ENCODE measurements at regions not wholly inside any gene's neighbourhood (a gene's known extent, or its start where the extent isn't known, plus 50 kb on each side); places are given as distances from the start of the nearest gene placed in this dataset.

DNA sequence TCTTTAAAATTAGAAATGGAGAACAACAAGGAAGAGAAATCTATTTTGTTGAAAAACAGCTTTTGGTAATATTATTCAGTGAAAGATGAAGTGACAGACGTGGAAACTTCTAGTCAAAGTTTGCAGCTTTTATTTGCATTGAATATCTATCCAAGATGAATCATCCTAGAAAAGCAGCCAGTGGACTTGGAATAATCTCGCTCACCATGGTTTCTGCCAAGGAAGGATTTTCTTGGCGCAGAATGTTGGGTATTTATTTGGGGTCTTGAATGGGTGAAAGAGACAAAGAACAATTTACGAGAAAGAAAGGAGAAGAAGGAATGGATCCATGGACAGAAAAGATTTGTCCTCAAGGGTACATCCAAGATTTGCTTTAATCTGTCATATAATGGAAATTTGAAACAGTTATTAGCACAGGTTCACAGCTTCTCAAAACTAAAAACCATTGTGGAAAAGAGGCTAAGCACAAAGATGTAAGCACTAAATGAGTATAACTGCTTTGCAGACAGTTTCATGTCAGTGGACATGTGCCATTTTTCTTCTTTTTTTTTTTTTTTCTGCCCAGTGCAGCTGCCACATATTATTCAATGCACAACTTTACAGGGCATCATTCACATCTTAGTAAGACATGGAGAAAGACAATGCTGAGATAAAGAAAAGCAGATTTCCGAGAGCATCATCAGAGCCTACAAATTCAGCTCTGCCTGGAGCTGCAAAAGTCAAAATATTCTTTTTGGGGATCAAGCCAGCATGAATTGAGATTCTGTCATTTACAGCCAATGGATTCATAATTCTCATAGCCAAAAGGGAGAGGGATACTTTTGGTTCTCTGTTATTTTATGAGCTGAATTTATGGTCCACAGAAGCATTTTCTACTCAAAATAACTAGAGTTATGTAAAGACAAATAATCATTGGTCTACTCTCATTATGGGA lies 333.7 kb downstream of the DAD1 start:
- Histone ChIP-seq H3K9me3 (ENCODE audit: control insufficient read depth, insufficient read depth, low read depth, low read length) (no peaks in the 10 kb centered on the region), H3K27me3 (ENCODE audit: control insufficient read depth, insufficient read depth, low read length) (no peaks in the 10 kb centered on the region), H3K27ac (ENCODE audit: low read length) (no peak overlapping the region), H3K36me3 (ENCODE audit: control insufficient read depth, insufficient read depth, low read length) (no peaks in the 10 kb centered on the region), H3K4me3 (ENCODE audit: low read depth in 2 of 2, low read length in 2 of 2) (no peak overlapping the region), H3K4me1 (ENCODE audit: control insufficient read depth, insufficient read depth, low read length) (no peaks in the 10 kb centered on the region)
- in situ Hi-C loops (cut with HindIII; ENCODE audit: low pct_unique_long_range_greater_than_20kb, low sequenced_read_pairs) (no loop called here), intact Hi-C loops (cut with micrococcal nuclease; ENCODE audit: unreplicated experiment) (no loop called here)
- no peak for DNase-seq (ENCODE audit: low read depth, low spot score)
- no TSS peak for BruUV-seq (replicated peaks)
- ChIA-PET CTCF (interaction anchor here (0.5 kb wide), 1 partner anchor 280 kb away, joined by 4 read pairs; no protein-coding TSS in a partner anchor), POLR2A (no interaction called here)
- TF ChIP-seq POLR2AphosphoS5 (IDR thresholded peaks at IDR 0.05; ENCODE audit: low read depth, low read length) (no peak), SIN3A (IDR thresholded peaks at IDR 0.05; ENCODE audit: borderline replicate concordance, insufficient read depth, low read depth, low read length) (no peak), TCF7L2 (IDR thresholded peaks at IDR 0.05; ENCODE audit: low read depth, low read length) (no peak)
- TF ChIP-seq, protein P1, sequence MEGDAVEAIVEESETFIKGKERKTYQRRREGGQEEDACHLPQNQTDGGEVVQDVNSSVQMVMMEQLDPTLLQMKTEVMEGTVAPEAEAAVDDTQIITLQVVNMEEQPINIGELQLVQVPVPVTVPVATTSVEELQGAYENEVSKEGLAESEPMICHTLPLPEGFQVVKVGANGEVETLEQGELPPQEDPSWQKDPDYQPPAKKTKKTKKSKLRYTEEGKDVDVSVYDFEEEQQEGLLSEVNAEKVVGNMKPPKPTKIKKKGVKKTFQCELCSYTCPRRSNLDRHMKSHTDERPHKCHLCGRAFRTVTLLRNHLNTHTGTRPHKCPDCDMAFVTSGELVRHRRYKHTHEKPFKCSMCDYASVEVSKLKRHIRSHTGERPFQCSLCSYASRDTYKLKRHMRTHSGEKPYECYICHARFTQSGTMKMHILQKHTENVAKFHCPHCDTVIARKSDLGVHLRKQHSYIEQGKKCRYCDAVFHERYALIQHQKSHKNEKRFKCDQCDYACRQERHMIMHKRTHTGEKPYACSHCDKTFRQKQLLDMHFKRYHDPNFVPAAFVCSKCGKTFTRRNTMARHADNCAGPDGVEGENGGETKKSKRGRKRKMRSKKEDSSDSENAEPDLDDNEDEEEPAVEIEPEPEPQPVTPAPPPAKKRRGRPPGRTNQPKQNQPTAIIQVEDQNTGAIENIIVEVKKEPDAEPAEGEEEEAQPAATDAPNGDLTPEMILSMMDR (IDR thresholded peaks at IDR 0.05) = no peak
- TF ChIP-seq, protein P2, sequence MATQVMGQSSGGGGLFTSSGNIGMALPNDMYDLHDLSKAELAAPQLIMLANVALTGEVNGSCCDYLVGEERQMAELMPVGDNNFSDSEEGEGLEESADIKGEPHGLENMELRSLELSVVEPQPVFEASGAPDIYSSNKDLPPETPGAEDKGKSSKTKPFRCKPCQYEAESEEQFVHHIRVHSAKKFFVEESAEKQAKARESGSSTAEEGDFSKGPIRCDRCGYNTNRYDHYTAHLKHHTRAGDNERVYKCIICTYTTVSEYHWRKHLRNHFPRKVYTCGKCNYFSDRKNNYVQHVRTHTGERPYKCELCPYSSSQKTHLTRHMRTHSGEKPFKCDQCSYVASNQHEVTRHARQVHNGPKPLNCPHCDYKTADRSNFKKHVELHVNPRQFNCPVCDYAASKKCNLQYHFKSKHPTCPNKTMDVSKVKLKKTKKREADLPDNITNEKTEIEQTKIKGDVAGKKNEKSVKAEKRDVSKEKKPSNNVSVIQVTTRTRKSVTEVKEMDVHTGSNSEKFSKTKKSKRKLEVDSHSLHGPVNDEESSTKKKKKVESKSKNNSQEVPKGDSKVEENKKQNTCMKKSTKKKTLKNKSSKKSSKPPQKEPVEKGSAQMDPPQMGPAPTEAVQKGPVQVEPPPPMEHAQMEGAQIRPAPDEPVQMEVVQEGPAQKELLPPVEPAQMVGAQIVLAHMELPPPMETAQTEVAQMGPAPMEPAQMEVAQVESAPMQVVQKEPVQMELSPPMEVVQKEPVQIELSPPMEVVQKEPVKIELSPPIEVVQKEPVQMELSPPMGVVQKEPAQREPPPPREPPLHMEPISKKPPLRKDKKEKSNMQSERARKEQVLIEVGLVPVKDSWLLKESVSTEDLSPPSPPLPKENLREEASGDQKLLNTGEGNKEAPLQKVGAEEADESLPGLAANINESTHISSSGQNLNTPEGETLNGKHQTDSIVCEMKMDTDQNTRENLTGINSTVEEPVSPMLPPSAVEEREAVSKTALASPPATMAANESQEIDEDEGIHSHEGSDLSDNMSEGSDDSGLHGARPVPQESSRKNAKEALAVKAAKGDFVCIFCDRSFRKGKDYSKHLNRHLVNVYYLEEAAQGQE (IDR thresholded peaks at IDR 0.05; ENCODE audit: insufficient read depth in 1 of 2, low read depth in 2 of 2, low read length in 1 of 2) = no peak
- no peak for ATAC-seq

- no peaks in the 10 kb centered on the region for H3K36me3 ChIP-seq (ENCODE audit: control insufficient read depth, insufficient read depth, low read length)
- ATAC-seq (no peak), DNase-seq (ENCODE audit: low read depth, low spot score) (no peak)
- TF ChIP-seq POLR2AphosphoS5 (IDR thresholded peaks at IDR 0.05; ENCODE audit: low read depth, low read length) = no peak
- TF ChIP-seq SIN3A (IDR thresholded peaks at IDR 0.05; ENCODE audit: borderline replicate concordance, insufficient read depth, low read depth, low read length) = no peak
- TF ChIP-seq, protein P2 (IDR thresholded peaks at IDR 0.05; ENCODE audit: insufficient read depth in 1 of 2, low read depth in 2 of 2, low read length in 1 of 2) = no peak
- TF ChIP-seq, protein P1 (IDR thresholded peaks at IDR 0.05) = no peak
- TF ChIP-seq TCF7L2 (IDR thresholded peaks at IDR 0.05; ENCODE audit: low read depth, low read length) = no peak
- H3K27me3 ChIP-seq (ENCODE audit: control insufficient read depth, insufficient read depth, low read length) = no peaks in the 10 kb centered on the region
- BruUV-seq (replicated peaks) = no TSS peak
- in situ Hi-C loops (cut with HindIII; ENCODE audit: low pct_unique_long_range_greater_than_20kb, low sequenced_read_pairs) = no loop called here
- no peak overlapping the region for H3K4me3 ChIP-seq (ENCODE audit: low read depth in 2 of 2, low read length in 2 of 2)
- ChIA-PET CTCF (no interaction called here), POLR2A (no interaction called here)
- intact Hi-C loops (cut with micrococcal nuclease; ENCODE audit: unreplicated experiment) = no loop called here
- H3K4me1 ChIP-seq (ENCODE audit: control insufficient read depth, insufficient read depth, low read length) = no peaks in the 10 kb centered on the region
- H3K9me3 ChIP-seq (ENCODE audit: control insufficient read depth, insufficient read depth, low read depth, low read length) = no peaks in the 10 kb centered on the region
- no peak overlapping the region for H3K27ac ChIP-seq (ENCODE audit: low read length)
Observed at GRCh38 chr14:22252686-22253085, 336.3 kb downstream of the DAD1 start.
